HEK293 (cell line): ENCODE measurements at regions not wholly inside any gene's neighbourhood (a gene's known extent, or its start where the extent isn't known, plus 50 kb on each side); places are given as distances from the start of the nearest gene placed in this dataset.

ENCODE experiments used
- CTCF ChIA-PET: fragments of 350-600 bp; formaldehyde crosslinking; extraction: SDS; loops from one replicate; lab custom pipeline; 2021; ENCODE audit warnings: antibody characterized with exemption; lab: Yijun Ruan, JAX
- POLR2A ChIA-PET: fragments of 300-600 bp; formaldehyde crosslinking; extraction: SDS; loops from one replicate; lab custom pipeline; 2020; ENCODE audit warnings: antibody characterized with exemption, inconsistent platforms; lab: Yijun Ruan, JAX
- H3K27ac ChIP-seq: fragments of 200-500 bp; sonication (Bioruptor generic); 2 replicates; pipeline ENCODE4 v1.5.1; 2014; ENCODE audit warnings: low read depth, low read length, control low read depth, inconsistent platforms; ENCODE audit errors: extremely low read depth
- H3K36me3 ChIP-seq, 2 experiments: fragments of 200-500 bp in 1 of 2; sonication (Bioruptor generic) in 1 of 2; 1 replicate in 1 of 2; 2 replicates in 1 of 2; pipeline ENCODE4 v1.5.1; 2014 to 2017; ENCODE audit warnings: inconsistent platforms in 2 of 2, low read length in 2 of 2; ENCODE audit not compliant: control insufficient read depth in 2 of 2, insufficient read depth in 1 of 2
- H3K4me1 ChIP-seq: fragments of 200-500 bp; sonication (Bioruptor generic); 2 replicates; pipeline ENCODE4 v1.5.1; 2014; ENCODE audit warnings: mild to moderate bottlenecking, low read length, inconsistent platforms; ENCODE audit not compliant: control insufficient read depth, insufficient read depth
- H3K4me3 ChIP-seq: 2 replicates; pipeline ENCODE4 v1.5.1; 2011; ENCODE audit warnings: low read depth, mild to moderate bottlenecking, control low read depth, low read length, moderate library complexity
- H3K9me3 ChIP-seq: fragments of 200-500 bp; sonication (Bioruptor generic); 2 replicates; pipeline ENCODE4 v1.5.1; 2014; ENCODE audit warnings: low read depth, low read length, inconsistent platforms; ENCODE audit not compliant: control insufficient read depth, insufficient read depth
- KLF8 ChIP-seq: fragments of 450-650 bp; formaldehyde crosslinking; IDR thresholded peaks from 2 replicates; pipeline ENCODE4 v1.5.1; 2016; ENCODE audit warnings: missing biosample characterization, missing genetic modification characterization
- OSR2 ChIP-seq: fragments of 450-650 bp; formaldehyde crosslinking; IDR thresholded peaks from 2 replicates; pipeline ENCODE4 v1.5.1; 2016; ENCODE audit warnings: missing biosample characterization, missing genetic modification characterization
- OVOL3 ChIP-seq: fragments of 450-650 bp; formaldehyde crosslinking; IDR thresholded peaks from 2 replicates; pipeline ENCODE4 v1.5.1; 2016; ENCODE audit warnings: missing biosample characterization, missing genetic modification characterization
- PRDM1 ChIP-seq: fragments of 450-650 bp; formaldehyde crosslinking; IDR thresholded peaks from 2 replicates; pipeline ENCODE4; 2016; ENCODE audit warnings: missing biosample characterization, missing genetic modification characterization
- TRIM28 ChIP-seq: IDR thresholded peaks from 2 replicates; pipeline ENCODE4 v1.6.1; 2011; ENCODE audit warnings: low read length, control low read depth, borderline replicate concordance
- ZBTB48 ChIP-seq: fragments of 450-650 bp; formaldehyde crosslinking; IDR thresholded peaks from 2 replicates; pipeline ENCODE4 v1.5.1; 2016; ENCODE audit warnings: missing biosample characterization, missing genetic modification characterization
- ZBTB7A ChIP-seq: fragments of 450-650 bp; formaldehyde crosslinking; IDR thresholded peaks from 2 replicates; pipeline ENCODE4 v1.5.1; 2016; ENCODE audit warnings: low read depth, missing biosample characterization, missing genetic modification characterization
- ZBTB8A ChIP-seq: fragments of 450-650 bp; formaldehyde crosslinking; IDR thresholded peaks from 2 replicates; pipeline ENCODE4 v1.5.1; 2016; ENCODE audit warnings: missing biosample characterization, missing genetic modification characterization
- ZNF114 ChIP-seq: fragments of 450-650 bp; formaldehyde crosslinking; IDR thresholded peaks from 2 replicates; pipeline ENCODE4 v1.5.0; 2017; ENCODE audit warnings: missing biosample characterization, missing genetic modification characterization
- ZNF140 ChIP-seq: fragments of 450-650 bp; formaldehyde crosslinking; IDR thresholded peaks from 2 replicates; pipeline ENCODE4 v1.5.1; 2016; ENCODE audit warnings: missing biosample characterization, missing genetic modification characterization
- ZNF211 ChIP-seq: fragments of 450-650 bp; formaldehyde crosslinking; IDR thresholded peaks from 2 replicates; pipeline ENCODE4 v1.5.1; 2016; ENCODE audit warnings: low read depth, missing biosample characterization, missing genetic modification characterization
- ZNF24 ChIP-seq: fragments of 450-650 bp; formaldehyde crosslinking; IDR thresholded peaks from 2 replicates; pipeline ENCODE4 v1.5.1; 2016; ENCODE audit warnings: missing biosample characterization, missing genetic modification characterization
- ZNF426 ChIP-seq: fragments of 450-650 bp; formaldehyde crosslinking; IDR thresholded peaks from 2 replicates; pipeline ENCODE4 v1.5.1; 2017; ENCODE audit warnings: missing biosample characterization, missing genetic modification characterization, mild to moderate bottlenecking, inconsistent platforms, moderate library complexity
- ZNF548 ChIP-seq: fragments of 450-650 bp; formaldehyde crosslinking; IDR thresholded peaks from 2 replicates; pipeline ENCODE4 v1.5.1; 2016; ENCODE audit warnings: missing biosample characterization, missing genetic modification characterization
- ZNF555 ChIP-seq: fragments of 450-650 bp; formaldehyde crosslinking; conservative IDR thresholded peaks from 2 replicates; pipeline ENCODE4 v1.5.1; 2017; ENCODE audit warnings: missing biosample characterization, mild to moderate bottlenecking, missing genetic modification characterization, inconsistent platforms
- ZNF707 ChIP-seq: fragments of 450-650 bp; formaldehyde crosslinking; IDR thresholded peaks from 2 replicates; pipeline ENCODE4 v1.5.1; 2016; ENCODE audit warnings: missing biosample characterization, missing genetic modification characterization
- ZNF830 ChIP-seq: fragments of 450-650 bp; IDR thresholded peaks from 2 replicates; pipeline ENCODE4 v1.5.0; 2018; ENCODE audit warnings: missing biosample characterization, missing genetic modification characterization, low read depth, mild to moderate bottlenecking, moderate library complexity
- TF ChIP-seq, protein P1 (sequence below): fragments of 450-650 bp; formaldehyde crosslinking; IDR thresholded peaks from 2 replicates; pipeline ENCODE4 v1.5.1; 2017; ENCODE audit warnings: missing biosample characterization, missing genetic modification characterization
- TF ChIP-seq, protein P2 (sequence below): fragments of 450-650 bp; formaldehyde crosslinking; IDR thresholded peaks from 2 replicates; pipeline ENCODE4 v1.5.1; 2016; ENCODE audit warnings: missing biosample characterization, missing genetic modification characterization
- TF ChIP-seq, protein P3 (sequence below): fragments of 450-650 bp; formaldehyde crosslinking; conservative IDR thresholded peaks from 2 replicates; pipeline ENCODE4 v1.5.1; 2016; ENCODE audit warnings: low read depth, missing biosample characterization, missing genetic modification characterization

DNA sequence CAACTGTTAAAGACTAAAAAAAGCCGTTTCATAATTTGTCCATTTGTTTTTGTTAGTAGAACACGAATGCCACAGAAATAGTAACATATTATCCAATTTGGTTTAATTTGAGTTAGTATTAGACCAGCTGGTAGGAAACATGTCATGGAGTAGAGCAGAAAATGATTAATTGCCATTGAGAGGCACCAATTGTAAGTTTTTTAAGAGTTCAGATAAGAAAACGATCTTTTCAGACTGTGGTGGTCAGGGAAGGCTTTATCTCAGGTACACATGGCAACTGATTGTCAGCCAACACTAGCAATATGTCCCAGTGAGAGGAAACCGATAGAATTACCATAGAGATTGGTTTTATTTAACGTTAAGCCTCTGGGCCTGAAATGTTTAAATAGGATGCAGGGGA lies 438.2 kb upstream of the MAP2 start:
- H3K4me1 ChIP-seq: no peaks in the 10 kb centered on the region

DNA sequence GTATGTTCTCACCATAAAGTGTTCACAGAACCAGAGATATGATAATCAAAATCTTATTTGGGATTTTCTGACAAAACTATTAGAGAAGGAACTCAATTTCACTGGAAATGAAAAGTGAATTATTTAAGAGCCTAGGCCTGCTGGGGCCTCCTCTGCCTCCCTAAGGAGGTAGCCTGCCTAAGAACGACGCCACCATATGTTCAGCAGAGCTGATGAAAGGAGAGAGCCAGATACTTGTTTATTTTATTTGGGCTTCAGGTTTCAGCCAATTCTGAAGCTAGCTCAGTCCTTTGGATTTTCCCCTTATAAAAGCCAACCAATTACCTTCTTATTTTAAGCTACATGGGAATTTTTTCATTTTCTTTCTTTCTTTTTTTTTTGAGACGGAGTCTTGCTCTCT lies 433.1 kb upstream of the MAP2 start:
- Histone ChIP-seq H3K4me1 (no peaks in the 10 kb centered on the region), H3K27ac (no peak overlapping the region), H3K9me3 (no peaks in the 10 kb centered on the region), H3K4me3 (no peak overlapping the region), H3K36me3 (no peaks in the 10 kb centered on the region)
- TF ChIP-seq ZBTB48 (tag by site-specific recombination): no peak
- no peak for TF ChIP-seq ZBTB8A
- TF ChIP-seq, protein P1, sequence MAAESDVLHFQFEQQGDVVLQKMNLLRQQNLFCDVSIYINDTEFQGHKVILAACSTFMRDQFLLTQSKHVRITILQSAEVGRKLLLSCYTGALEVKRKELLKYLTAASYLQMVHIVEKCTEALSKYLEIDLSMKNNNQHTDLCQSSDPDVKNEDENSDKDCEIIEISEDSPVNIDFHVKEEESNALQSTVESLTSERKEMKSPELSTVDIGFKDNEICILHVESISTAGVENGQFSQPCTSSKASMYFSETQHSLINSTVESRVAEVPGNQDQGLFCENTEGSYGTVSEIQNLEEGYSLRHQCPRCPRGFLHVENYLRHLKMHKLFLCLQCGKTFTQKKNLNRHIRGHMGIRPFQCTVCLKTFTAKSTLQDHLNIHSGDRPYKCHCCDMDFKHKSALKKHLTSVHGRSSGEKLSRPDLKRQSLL: no peak
- no peak for TF ChIP-seq ZBTB7A (tag by site-specific recombination)
- no peak for TF ChIP-seq OVOL3 (tag by site-specific recombination)
- TF ChIP-seq PRDM1: no peak
- TF ChIP-seq, protein P2, sequence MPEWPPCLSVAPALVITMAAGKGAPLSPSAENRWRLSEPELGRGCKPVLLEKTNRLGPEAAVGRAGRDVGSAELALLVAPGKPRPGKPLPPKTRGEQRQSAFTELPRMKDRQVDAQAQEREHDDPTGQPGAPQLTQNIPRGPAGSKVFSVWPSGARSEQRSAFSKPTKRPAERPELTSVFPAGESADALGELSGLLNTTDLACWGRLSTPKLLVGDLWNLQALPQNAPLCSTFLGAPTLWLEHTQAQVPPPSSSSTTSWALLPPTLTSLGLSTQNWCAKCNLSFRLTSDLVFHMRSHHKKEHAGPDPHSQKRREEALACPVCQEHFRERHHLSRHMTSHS (tag by site-specific recombination): no peak
- TF ChIP-seq ZNF548 (tag by site-specific recombination): no peak
- TF ChIP-seq ZNF140 (tag by site-specific recombination): no peak
- TF ChIP-seq ZNF211 (tag by site-specific recombination): no peak
- no peak for TF ChIP-seq ZNF555 (tag by site-specific recombination)
- TF ChIP-seq ZNF24 (tag by site-specific recombination): no peak
- no peak for TF ChIP-seq ZNF426
- TF ChIP-seq ZNF707 (tag by site-specific recombination): no peak
- no peak for TF ChIP-seq ZNF114
- CTCF ChIA-PET: no interaction called here
- POLR2A ChIA-PET: no interaction called here

More for the DNA sequence above, 438.2 kb upstream of the MAP2 start:
- H3K9me3 ChIP-seq: no peaks in the 10 kb centered on the region
- H3K27ac ChIP-seq: no peak overlapping the region
- no peaks in the 10 kb centered on the region for H3K36me3 ChIP-seq
- ChIA-PET CTCF (no interaction called here), POLR2A (no interaction called here)
- no peak for TF ChIP-seq ZNF830 (tag by site-specific recombination)
- no peak for TF ChIP-seq OSR2 (tag by site-specific recombination)
- no peak for TF ChIP-seq TRIM28
- TF ChIP-seq, protein P3, sequence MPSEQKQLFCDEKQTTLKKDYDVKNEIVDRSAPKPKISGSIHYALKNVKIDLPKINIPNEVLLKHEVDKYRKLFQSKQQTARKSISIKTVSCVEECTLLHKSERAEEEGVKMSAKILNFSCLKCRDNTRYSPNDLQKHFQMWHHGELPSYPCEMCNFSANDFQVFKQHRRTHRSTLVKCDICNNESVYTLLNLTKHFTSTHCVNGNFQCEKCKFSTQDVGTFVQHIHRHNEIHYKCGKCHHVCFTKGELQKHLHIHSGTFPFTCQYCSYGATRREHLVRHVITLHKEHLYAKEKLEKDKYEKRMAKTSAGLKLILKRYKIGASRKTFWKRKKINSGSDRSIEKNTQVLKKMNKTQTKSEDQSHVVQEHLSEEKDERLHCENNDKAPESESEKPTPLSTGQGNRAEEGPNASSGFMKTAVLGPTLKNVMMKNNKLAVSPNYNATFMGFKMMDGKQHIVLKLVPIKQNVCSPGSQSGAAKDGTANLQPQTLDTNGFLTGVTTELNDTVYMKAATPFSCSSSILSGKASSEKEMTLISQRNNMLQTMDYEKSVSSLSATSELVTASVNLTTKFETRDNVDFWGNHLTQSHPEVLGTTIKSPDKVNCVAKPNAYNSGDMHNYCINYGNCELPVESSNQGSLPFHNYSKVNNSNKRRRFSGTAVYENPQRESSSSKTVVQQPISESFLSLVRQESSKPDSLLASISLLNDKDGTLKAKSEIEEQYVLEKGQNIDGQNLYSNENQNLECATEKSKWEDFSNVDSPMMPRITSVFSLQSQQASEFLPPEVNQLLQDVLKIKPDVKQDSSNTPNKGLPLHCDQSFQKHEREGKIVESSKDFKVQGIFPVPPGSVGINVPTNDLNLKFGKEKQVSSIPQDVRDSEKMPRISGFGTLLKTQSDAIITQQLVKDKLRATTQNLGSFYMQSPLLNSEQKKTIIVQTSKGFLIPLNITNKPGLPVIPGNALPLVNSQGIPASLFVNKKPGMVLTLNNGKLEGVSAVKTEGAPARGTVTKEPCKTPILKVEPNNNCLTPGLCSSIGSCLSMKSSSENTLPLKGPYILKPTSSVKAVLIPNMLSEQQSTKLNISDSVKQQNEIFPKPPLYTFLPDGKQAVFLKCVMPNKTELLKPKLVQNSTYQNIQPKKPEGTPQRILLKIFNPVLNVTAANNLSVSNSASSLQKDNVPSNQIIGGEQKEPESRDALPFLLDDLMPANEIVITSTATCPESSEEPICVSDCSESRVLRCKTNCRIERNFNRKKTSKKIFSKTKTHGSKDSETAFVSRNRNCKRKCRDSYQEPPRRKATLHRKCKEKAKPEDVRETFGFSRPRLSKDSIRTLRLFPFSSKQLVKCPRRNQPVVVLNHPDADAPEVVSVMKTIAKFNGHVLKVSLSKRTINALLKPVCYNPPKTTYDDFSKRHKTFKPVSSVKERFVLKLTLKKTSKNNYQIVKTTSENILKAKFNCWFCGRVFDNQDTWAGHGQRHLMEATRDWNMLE (tag by site-specific recombination): no peak
- no peak for TF ChIP-seq KLF8 (tag by site-specific recombination)
- no peak overlapping the region for H3K4me3 ChIP-seq
